ENCODE measurements at regions not wholly inside any gene's neighbourhood (a gene's known extent, or its start where the extent isn't known, plus 50 kb on each side); places are given as distances from the start of the nearest gene placed in this dataset.
"Not testable (repeated sequence)": the region's sequence is repeated elsewhere in the genome, so short reads cannot be mapped to it uniquely, and the experiment has no call there.

- DNase-seq = no peak
Measured at GRCh38 chr12:75831402-75831801, 200.2 kb downstream of the PHLDA1 start.

DNA sequence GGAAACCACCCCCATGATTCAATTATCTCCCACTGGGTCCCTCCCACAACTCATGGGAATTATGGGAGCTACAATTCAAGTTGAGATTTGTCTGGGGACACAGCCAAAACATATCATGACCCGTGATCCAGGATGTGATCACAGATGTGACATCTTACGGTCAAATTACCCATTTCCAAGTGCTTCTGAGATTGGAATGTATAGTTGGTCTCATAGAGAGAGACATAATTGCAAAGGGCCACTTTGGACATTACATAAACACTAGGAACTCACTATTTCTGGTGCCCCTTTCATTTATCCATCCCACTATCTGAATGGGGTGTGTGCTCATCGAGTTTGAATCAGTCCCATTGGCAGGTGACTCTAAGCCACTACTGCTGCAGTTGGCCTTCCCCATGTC, 204.5 kb downstream of the PHLDA1 start:
- no peak for DNase-seq

GRCh38 chr12:75825686-75826085, 205.9 kb downstream of the PHLDA1 start:
- DNase-seq = no peak

DNA sequence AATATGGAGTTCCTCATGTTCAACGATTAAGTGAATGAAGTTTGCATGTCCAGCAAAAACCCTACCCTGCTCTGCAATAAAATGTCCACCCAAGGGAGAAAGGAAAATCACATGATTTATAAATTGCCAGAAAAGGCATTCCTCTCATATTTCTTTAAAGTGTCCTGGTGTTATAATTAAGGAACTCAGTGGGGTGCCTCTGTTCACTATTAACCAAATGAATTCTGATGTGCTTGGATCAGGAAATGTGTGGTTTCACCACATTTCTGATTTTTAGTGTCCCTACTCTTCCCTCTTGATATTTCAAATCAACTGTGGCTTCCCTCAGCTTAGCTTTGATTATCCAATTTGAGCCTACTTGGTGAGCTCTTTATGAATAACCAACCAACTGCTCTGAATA, 208.1 kb downstream of the PHLDA1 start:
- peak; percentile 9 for DNase-seq

- DNase-seq = no peak
Measured at GRCh38 chr12:75822416-75822815, 209.2 kb downstream of the PHLDA1 start.

GRCh38 chr12:75820848-75821578, 210.6 kb downstream of the PHLDA1 start:
- no peak for DNase-seq

- DNase-seq = no peak
Measured at GRCh38 chr12:75820071-75820470, 211.5 kb downstream of the PHLDA1 start.

DNA sequence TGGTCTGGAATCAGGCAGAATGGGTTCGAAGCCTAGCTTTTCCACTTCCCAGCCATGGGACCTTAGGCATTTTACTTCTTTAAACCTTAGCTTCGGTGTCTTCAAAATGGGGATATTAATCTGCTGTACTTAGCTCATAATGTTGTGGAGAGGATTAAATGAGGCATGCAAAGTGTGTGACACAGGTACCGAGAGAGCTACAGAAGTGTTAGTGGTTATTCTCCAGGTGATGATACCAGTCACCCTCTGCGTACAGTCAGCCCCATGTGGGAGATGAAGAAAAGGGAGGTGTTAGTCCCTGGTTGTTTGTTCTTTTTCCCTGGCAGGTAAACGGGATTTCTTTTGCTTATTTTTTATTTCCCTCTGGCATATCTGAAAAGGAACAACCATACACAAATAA, 212.1 kb downstream of the PHLDA1 start:
- DNase-seq = no peak

DNA sequence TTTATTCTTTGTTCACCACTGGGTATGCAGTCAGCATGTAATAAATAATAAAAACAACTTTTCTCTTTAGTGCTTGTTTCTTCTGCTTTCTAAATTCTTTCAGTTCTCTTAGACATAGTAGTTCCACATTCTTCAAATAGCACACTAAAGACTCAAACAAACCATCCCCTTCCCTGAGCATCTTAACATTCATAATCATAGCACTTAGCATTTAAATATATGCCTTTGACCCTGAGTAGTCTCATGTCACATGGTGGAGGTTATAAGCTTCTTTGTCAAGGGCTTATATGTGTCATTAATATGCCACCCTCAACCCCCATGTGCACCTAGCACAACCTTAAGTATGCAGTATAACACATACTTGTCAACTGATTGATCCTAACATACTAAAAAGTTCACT, 212.7 kb downstream of the PHLDA1 start:
- no peak for DNase-seq

GRCh38 chr12:75816897-75817296, 214.7 kb downstream of the PHLDA1 start:
- peak; percentile 7 for DNase-seq

DNA sequence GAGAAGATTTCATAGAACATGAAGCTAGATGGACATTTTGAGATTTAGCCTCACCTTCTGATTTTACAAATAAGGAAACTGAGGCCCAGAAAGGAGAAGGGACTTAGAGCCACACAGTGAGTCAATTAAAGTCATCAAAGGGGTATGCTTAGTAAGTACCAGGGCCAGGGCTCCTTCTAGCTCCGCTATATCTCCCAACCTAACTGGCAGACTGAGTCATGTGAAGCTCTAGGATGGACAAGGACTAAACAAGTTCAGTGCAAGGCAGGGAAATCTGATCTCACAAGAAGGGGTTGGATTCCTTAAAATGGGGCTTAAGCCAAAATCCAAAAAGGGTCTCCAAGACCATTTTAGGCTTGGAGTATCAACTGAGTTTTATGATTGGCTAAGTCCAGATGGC, 215.8 kb downstream of the PHLDA1 start:
- DNase-seq = no peak

DNA sequence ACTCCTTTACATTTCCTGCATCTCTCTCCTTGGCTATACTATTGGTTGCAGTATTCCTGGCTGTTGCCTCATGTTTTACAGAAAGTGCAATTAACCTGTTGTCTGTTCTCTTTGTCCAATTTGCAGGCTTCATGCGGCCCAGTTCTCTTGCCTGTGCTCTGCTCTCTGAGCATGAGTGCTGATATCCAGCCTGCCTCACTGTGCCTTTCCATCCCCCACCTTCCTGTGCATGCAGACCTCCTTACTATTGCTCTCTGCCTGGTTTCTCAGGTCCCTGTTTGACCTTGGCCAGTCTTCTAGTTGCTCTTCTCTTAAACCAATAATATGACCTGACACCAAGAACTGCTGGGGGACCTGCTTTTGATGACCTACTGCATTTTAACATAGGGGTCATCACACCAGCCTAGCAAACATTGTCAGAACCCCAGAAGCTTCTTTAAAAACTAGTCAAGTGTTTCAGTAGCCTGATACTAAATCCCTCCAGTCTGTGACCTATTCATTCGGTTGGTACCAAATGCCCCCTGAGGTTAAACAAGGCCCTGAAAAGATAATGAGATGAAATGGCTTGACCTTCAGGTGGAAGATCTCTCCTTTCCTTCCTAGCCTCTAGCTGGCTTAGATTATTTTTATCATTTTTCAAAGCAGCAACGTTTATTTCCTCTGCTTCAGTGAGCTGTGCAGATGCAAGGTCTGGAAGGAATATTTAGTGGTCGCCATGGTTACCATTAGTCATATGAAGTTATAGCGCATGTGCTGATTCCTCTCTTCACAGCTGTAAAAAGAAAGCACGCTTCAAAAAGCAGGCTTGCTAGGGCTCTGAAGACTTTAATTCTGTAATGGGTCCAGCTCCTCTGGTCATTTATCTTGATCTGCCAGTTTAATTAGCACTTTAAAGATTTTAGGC, 216.5 kb downstream of the PHLDA1 start:
- peak; percentile 20 for DNase-seq

DNA sequence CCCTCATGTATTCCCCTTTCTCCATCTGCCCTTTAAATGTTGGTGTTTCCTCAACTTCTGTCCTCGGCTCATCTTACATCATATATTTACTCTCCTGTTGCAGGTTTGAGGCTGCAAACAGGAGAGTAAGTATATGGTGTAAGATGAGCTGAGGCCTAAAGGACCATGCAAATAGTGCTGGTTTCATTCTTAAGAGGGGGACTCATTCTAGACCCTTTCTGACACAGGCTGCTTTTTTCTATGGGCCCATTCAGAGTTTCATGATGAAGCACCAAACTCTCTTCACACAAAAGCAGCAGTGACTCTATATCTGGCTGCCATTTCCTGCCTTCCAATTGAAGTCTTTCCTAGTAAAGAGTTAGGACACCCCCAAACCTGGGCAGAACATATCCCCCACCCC, 218.5 kb downstream of the PHLDA1 start:
- DNase-seq = no peak

GRCh38 chr12:75812271-75813018, 219.1 kb downstream of the PHLDA1 start:
- DNase-seq = peak; percentile 51

- no peak for DNase-seq
Measured at GRCh38 chr12:75809746-75810145, 221.8 kb downstream of the PHLDA1 start.

- DNase-seq = no peak
Measured at GRCh38 chr12:75807494-75807893, 224.1 kb downstream of the PHLDA1 start.

DNA sequence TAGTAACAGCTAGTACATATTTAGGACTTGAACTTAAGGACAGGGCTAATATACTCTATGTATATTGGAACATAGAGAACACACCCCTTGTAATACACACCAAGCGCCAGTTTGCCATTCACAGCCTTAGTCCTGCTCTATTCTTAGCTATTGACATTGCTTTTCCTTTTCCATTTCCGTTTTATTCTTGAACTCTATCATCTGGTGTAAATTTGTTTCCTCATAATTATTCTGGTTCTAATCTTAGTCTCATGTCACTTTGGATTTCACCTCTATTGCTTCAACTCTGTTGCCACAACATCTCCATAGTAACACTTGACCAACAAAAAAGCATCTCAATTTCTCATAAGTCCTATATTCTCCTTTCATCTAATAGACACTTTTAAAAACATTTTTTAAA, 225.7 kb downstream of the PHLDA1 start:
- no peak for DNase-seq

- DNase-seq = no peak
Measured at GRCh38 chr12:75805320-75805719, 226.3 kb downstream of the PHLDA1 start.

DNA sequence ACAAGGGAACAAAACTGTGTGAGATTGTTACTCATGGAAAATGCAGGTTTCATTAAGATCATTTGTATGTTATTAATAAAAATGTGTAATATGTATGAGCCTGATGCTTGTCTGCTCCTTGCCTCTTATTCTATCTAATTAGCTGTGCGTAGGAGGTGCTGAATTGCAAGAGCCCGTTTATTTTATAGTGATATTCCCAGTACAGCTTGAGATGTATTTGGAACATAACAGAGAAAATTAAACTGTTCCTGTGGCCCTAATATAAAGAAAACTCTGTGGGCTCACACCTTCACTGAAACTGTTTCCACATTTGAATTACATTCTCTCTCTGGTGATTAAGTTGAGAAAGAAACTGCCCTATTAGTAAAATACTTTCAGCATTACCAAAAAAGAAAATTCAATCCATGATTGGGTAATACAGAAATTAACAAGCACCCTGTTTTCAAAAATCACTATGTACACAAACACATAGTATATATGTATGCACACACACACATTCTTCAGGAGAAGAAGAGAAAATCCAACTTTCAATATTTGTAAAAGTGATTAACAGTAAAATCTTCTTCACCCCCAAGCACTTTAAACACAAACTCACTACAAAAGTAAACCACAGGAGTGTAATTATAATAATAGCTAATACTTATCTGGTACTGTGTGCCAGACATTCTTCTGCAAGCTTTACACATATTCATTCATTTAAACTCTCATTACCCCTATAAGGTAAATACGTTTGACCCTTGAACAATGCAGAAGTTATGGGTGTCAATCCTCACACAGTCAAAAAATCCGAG, 233.2 kb downstream of the PHLDA1 start:
- peak; percentile 48 for DNase-seq

GRCh38 chr12:75795125-75795524, 236.5 kb downstream of the PHLDA1 start:
- no peak for DNase-seq

DNA sequence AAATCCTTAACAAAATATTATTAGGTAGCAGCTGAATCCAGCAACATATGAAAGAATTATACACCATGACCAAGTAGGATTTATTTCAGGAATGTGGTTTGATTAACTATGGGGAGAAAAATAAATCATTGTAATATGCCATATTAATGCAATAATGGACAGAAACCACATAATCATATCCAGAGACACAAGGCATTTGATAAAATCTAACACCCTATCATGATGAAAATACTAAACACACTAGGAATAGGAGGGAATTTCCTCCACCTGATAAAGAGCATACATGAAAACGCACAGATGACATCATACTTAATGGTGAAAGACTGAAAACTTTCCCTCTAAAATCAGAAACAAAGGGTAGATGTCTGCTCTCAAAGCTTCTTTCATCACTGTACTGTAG, 238.9 kb downstream of the PHLDA1 start:
- no peak for DNase-seq

DNA sequence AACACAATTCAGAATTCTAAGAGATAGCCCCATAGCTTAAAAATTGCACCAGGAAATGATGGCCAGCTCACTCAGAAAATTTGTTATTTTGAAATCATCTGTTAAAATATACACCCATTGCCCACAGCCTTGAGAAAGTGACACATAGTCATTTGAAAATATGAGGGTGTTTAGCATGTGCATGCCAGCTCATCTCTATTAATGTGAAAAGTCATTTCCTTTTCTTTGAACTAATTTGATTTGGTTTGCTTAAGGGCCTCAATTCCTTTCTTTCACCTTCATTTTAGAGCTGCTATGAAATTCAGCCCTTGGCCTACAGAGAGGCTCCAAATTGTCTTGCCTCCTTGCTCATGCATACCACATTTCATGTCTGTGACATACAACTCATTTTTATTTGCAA, 241.4 kb downstream of the PHLDA1 start:
- DNase-seq = no peak

GRCh38 chr12:75787146-75787545, 244.4 kb downstream of the PHLDA1 start:
- DNase-seq = not testable (repeated sequence)

Measured in NCI-H146 (cell line).